GM21528 (cell line): ENCODE measurements at regions not wholly inside any gene's neighbourhood (a gene's known extent, or its start where the extent isn't known, plus 50 kb on each side); places are given as distances from the start of the nearest gene placed in this dataset.
"Not testable (repeated sequence)": the region's sequence is repeated elsewhere in the genome, so short reads cannot be mapped to it uniquely, and the experiment has no call there.

ENCODE experiments used
- ATAC-seq: cut with Tn5 transposase; IDR thresholded peaks from one replicate; pipeline ENCODE4 v1.9.1; 2021; ENCODE audit warnings: mild to moderate bottlenecking, moderate library complexity; ENCODE audit not compliant: unreplicated experiment, low FRiP score

DNA sequence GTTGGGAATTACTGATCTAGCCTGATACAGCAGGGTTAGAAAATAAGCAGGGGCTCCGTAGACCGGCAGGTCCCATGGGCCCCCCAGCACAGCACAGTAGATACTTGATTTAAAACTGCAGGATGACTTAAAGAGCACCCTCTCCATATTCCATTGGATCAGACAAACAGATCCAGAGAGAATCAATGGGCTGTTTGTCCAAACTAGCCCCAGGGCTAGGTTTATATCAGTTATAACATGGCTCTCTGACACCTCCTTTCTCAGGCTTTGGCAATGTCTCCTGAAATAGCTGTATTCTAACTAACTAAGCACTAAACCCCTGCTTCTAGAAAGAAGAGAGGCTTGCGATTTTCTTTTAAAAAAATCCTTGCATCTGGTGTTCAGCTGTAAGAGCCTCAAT lies 100.4 kb upstream of the GALNT18 start:
- no peak for ATAC-seq

- no peak for ATAC-seq
Measured at GRCh38 chr11:11718511-11718910, 96.7 kb upstream of the GALNT18 start.

- ATAC-seq: no peak
Measured at GRCh38 chr11:11717064-11717725, 95.4 kb upstream of the GALNT18 start.

DNA sequence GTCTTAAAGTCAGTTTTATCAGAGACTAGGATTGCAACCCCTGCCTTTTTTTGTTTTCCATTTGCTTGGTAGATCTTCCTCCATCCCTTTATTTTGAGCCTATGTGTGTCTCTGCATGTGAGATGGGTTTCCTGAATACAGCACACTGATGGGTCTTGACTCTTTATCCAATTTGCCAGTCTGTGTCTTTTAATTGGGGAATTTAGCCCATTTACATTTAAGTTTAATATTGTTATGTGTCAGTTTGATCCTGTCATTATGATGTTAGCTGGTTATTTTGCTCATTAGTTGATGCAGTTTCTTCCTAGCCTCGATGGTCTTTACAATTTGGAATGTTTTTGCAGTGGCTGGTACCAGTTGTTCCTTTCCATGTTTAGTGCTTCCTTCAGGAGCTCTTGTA lies 93.3 kb upstream of the GALNT18 start:
- not testable (repeated sequence) for ATAC-seq

DNA sequence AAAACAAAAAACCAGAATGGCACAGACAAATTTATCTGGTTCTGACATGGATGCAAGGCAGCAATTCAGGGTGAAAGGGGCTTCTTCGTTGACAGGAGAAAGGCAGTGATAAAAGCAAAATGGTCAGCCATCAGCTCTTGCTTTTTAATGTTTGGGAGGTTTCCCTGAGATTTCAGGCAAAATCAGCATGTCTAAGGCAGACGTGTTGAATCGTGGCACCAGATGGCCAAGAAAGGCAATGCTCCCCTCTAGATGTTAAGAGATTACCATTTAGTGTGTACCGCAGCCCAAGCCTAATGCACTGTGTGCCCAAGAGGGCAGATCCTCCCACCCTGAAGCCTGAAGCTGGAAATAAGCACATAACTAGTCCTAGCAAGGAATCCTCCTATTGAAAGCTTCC lies 88.8 kb upstream of the GALNT18 start:
- ATAC-seq: no peak

GRCh38 chr11:11709447-11710239 lies 87.8 kb upstream of the GALNT18 start:
- no peak for ATAC-seq

GRCh38 chr11:11708256-11708655 lies 86.5 kb upstream of the GALNT18 start:
- ATAC-seq: no peak

DNA sequence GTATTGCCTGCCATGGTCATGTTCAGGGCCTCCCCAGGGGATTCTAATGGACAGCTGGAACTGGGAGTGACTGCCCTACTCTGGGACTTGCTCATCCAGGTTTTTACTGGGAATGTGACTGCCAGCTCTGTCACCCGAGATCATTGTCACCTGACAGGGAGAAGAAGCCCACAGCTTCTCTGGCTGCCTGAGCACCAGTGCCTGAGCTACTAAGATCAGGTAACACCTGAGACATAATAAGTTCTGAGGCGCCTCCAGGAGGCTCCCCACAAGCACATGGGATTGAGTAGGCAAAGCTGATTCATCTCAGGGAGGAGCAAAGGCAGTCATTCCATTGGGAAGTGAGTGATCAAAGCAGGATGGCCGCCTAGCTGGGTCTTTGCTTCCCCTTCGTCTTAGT lies 84.2 kb upstream of the GALNT18 start:
- ATAC-seq: no peak

- no peak for ATAC-seq
Measured at GRCh38 chr11:11703885-11704284, 82.1 kb upstream of the GALNT18 start.

DNA sequence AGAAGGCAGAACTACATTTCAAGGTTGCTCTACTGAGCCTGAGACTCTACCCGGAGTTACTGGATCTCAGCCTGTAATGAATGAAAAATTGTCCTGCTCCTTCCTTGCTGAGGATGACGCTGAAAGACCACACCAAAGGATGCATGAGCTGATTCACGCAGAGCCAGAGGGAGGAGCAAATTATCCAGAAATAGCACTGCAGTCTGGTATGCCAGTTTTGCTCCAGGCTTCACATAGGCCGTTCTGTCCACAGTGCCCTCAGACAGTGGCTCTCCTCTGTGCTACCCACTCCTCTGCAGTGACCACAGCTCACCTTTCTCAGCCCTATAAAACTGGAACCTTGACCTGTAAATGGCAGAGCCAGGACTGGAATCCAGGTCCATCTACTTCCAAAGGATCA lies 79.3 kb upstream of the GALNT18 start:
- no peak for ATAC-seq

GRCh38 chr11:11697796-11698195 lies 76.0 kb upstream of the GALNT18 start:
- ATAC-seq: no peak

DNA sequence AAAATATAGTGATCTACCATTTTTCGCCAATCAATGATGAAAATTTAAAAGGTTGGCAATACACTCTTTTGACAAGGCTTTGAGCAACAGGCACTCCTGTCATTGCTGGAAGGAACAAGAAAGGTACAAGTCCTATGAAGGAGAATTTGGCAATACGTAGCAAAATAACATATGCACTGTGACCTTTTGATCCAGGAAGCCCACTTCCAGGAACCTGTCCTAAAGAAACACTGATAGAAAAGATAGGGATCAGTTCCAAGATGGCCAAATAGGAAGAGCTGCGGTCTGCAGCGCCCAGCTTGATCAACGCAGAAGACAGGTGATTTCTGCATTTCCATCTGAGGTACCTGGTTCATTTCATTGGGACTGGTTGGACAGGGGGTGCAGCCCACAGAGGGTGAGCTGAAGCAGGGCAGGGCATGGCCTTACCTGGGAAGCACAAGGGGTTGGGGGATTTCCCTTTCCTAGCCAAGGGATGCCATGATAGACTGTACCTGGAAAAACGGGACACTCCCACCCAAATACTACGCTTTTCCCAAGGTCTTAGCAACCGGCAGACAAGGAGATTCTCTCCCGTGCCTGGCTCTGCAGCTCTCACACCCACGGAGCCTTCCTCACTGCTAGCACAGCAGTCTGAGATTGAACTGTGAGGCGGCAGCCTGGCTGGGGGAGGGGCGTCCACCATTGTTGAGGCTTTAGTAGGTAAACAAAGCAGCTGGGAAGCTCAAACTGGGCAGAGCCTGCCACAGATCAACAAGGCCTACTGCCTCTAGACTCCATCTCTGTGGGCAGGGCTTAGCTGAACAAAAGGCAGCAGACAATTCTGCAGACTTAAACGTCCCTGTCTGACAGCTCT lies 69.7 kb upstream of the GALNT18 start:
- no peak for ATAC-seq

DNA sequence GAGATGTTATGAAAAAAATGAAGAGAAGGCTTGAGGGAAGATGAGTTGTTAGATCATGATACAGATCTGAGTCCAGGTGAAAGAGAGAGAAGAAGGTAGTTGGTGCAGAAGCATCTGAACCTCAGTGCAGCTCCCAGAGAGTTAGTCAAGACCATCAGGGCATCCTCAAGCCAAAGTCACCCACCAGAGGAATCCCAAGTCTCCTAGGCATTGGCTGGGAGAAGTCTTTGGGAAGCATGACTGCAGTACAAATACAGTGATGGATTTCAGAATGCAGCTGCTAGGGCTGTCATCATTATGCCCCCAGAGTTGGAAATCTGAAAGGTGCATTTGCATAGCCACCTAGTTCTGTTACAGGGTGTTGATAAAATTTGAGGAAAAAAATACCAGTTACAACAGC lies 59.7 kb upstream of the GALNT18 start:
- ATAC-seq: no peak

DNA sequence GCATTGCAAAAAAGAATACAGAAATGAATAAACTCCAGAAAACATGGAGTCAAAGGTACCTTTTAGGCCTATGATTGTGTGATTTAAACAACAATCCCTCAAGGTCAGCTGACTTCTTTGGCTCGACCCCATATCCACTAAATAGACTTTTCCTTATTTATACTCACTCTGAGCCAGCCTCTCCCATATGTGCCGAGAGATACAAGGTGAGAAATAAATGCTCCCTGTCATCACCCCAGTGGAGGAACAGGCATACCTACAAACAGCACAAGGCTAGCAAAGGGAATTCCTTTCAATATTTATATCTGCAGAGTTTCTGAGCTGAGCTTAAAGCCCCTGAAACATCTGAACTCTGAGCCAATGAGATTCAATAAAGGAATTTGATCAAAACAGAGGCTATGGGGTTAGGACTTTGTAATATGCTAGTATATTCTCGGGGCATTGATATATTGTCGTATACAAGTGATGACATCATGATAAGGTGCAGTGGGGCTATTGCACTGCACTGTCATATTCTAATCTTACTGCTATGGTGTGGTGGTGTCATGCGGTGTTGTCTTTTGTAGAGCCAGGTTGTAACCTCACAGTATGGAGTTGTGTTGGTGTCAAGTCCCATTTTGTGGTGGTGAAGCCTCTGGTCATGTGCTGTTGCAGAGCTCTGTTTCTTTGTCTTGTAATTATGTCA lies 56.0 kb upstream of the GALNT18 start:
- ATAC-seq: no peak

- ATAC-seq: no peak
Measured at GRCh38 chr11:11675671-11676181, 53.9 kb upstream of the GALNT18 start.

DNA sequence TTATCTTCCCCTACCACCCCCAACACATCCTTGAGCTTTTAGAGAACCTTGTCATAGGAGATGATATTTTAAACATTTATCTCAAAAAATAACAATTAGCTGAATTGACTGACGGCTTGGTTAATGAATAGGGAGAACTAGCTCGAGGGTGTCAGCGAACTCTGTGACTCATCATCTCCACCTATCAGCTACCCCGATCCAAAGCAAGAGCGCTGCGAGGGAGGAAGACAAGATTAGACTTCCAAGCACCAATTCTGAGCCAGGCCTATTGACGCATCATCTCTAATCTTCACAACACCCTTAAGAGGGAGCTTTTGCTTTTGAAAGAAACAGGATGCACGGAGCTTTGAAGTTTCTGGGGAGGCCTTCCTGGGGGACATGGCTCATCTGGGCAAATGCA lies 51.0 kb upstream of the GALNT18 start:
- no peak for ATAC-seq

DNA sequence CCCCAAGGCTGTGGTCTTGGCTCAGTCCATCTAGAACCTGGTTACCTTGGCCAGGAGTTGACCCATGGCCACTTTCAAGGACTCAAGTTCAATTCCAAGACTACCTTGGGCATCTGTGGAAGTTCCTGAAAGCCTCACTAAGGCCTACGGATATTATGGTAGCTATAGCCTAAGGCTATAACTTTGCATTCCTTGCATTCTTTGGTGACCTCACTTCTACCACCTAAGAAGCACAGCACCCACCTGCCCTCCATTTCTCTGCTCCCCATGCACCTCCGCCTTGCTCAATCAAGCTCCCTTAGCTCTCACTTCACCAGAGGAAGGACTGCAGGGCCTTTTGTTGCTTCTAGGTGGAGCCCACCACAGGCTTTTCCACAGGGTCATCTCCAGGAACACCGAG lies 50.3 kb upstream of the GALNT18 start:
- ATAC-seq: no peak
